Nephron progenitor cell (in vitro differentiated cells): ENCODE measurements at regions not wholly inside any gene's neighbourhood (a gene's known extent, or its start where the extent isn't known, plus 50 kb on each side); places are given as distances from the start of the nearest gene placed in this dataset.
"Not testable (repeated sequence)": the region's sequence is repeated elsewhere in the genome, so short reads cannot be mapped to it uniquely, and the experiment has no call there.

ENCODE experiments used
- DNase-seq: peaks from one replicate; pipeline ENCODE4 v3.0.0; 2021
- H3K27ac Mint-ChIP-seq: 2 replicates; pipeline ENCODE4 v1.8.0; 2021; ENCODE audit warnings: mild to moderate bottlenecking, moderate library complexity, mixed read lengths
- H3K27me3 Mint-ChIP-seq: 2 replicates; pipeline ENCODE4 v1.8.0; 2021; ENCODE audit warnings: mild to moderate bottlenecking, low read depth, mixed read lengths; ENCODE audit not compliant: poor library complexity
- H3K36me3 Mint-ChIP-seq: 2 replicates; pipeline ENCODE4 v1.8.0; 2021; ENCODE audit warnings: low read depth, mixed read lengths
- H3K4me1 Mint-ChIP-seq: 2 replicates; pipeline ENCODE4 v1.8.0; 2021; ENCODE audit warnings: mixed read lengths
- H3K4me3 Mint-ChIP-seq: 2 replicates; pipeline ENCODE4 v1.8.0; 2021; ENCODE audit warnings: mild to moderate bottlenecking, moderate library complexity, mixed read lengths
- H3K9me3 Mint-ChIP-seq: 2 replicates; pipeline ENCODE4 v1.8.0; 2021; ENCODE audit warnings: mild to moderate bottlenecking, moderate library complexity, mixed read lengths
- TF ChIP-seq, protein P1 (sequence below): fragments of 200-600 bp; sonication (generic); IDR thresholded peaks from 2 replicates; pipeline ENCODE4 v1.5.0; 2021; ENCODE audit warnings: antibody characterized with exemption

DNA sequence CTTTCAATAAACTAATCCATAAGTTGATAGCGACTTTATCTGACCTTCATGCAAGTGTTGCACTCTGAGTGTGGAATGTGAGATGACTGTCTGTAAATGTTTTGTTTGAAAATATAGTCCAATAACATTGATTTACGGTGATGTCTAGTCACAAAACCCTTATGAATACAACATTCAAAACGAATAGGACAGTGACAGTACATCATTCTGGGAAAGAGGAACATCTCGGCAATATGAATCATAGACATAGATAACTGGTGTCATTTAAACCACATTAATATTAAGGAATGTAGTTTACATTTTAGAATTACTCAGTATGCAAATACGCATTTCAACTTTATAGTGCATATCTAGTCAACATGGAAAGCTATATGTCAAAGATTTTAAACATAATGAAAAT is 1311.6 kb upstream of the ADGRL4 start:
- H3K27me3 Mint-ChIP-seq: no peaks in the 10 kb centered on the region
- H3K36me3 Mint-ChIP-seq: no peaks in the 10 kb centered on the region
- TF ChIP-seq, protein P1, sequence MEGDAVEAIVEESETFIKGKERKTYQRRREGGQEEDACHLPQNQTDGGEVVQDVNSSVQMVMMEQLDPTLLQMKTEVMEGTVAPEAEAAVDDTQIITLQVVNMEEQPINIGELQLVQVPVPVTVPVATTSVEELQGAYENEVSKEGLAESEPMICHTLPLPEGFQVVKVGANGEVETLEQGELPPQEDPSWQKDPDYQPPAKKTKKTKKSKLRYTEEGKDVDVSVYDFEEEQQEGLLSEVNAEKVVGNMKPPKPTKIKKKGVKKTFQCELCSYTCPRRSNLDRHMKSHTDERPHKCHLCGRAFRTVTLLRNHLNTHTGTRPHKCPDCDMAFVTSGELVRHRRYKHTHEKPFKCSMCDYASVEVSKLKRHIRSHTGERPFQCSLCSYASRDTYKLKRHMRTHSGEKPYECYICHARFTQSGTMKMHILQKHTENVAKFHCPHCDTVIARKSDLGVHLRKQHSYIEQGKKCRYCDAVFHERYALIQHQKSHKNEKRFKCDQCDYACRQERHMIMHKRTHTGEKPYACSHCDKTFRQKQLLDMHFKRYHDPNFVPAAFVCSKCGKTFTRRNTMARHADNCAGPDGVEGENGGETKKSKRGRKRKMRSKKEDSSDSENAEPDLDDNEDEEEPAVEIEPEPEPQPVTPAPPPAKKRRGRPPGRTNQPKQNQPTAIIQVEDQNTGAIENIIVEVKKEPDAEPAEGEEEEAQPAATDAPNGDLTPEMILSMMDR: no peak
- no peak overlapping the region for H3K4me3 Mint-ChIP-seq
- H3K27ac Mint-ChIP-seq: no peak overlapping the region
- no peaks in the 10 kb centered on the region for H3K4me1 Mint-ChIP-seq
- no peak for DNase-seq
- H3K9me3 Mint-ChIP-seq: no peaks in the 10 kb centered on the region

DNA sequence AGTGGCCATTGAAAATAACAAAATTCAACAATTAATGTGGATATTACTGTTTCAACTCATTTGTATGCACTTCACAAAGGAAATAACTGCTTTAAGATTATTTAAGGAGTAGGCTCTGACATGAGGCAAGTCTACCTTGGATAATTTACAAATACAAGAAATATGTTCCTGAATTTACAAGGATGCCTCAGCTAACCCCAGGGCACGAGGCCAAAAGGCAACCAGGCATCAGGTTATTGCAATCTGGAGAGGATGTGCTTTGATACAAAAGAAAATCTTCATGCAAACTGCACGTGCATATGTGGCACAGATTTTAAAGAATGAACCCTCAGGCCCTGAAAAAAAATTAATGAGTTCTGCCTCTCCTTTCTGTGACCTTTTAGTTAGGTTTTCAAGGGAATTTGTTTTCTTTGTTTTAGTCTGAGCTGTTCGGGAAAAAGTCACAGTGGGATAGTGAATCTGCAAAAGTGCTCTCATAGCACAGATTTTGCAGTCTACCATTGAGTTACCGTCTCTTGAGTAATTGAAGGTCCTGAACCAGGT is 1304.2 kb upstream of the ADGRL4 start:
- Mint-ChIP-seq H3K4me1 (no peaks in the 10 kb centered on the region), H3K36me3 (no peaks in the 10 kb centered on the region), H3K27ac (no peak overlapping the region), H3K9me3 (no peaks in the 10 kb centered on the region), H3K27me3 (no peaks in the 10 kb centered on the region), H3K4me3 (no peak overlapping the region)
- DNase-seq: no peak
- TF ChIP-seq, protein P1: no peak

DNA sequence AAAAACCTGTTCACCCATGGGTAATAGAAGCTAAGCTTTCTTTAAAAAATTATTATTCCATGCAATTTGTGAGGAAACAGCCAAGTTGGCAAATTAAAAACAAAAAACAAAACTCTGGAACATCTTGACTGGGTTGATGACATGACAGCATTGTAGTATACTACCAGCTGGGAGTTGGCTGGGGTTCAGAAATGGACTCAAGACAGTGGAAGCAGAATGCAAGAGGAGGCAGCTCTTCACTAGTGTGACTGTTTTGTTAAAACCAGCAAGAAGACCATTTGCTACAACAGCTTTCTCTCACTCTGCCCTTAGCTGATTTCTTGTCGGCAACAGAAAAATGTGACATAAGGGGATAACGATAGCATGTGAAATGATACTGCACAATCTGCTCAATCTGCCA is 1298.9 kb upstream of the ADGRL4 start:
- no peak for DNase-seq
- no peaks in the 10 kb centered on the region for H3K4me1 Mint-ChIP-seq
- no peaks in the 10 kb centered on the region for H3K9me3 Mint-ChIP-seq
- TF ChIP-seq, protein P1: no peak
- H3K27ac Mint-ChIP-seq: no peak overlapping the region
- no peak overlapping the region for H3K4me3 Mint-ChIP-seq
- H3K27me3 Mint-ChIP-seq: no peaks in the 10 kb centered on the region
- H3K36me3 Mint-ChIP-seq: no peaks in the 10 kb centered on the region

DNA sequence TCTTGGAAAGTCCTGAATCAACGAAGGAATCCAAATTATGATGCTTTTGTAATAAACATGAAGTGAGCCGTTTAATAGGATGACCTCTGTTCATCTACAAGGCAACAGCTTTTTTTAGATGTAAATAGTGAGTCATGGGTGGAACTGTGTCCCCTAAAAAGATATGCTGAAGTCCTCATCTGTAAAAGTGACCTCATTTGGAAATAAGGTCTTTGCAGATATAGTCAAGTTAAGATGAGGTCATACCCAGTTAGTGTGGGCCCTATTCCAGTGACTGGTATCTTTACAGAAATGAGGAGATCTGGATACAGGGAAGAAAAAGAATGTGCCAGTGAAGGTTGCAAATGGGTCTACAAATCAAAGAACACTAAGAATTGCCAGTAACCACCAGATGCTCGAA is 1287.3 kb upstream of the ADGRL4 start:
- Mint-ChIP-seq H3K9me3 (peaks cover under 1% of the 10 kb centered on the region), H3K4me3 (no peak overlapping the region), H3K4me1 (no peaks in the 10 kb centered on the region), H3K36me3 (no peaks in the 10 kb centered on the region), H3K27ac (no peak overlapping the region), H3K27me3 (no peaks in the 10 kb centered on the region)
- DNase-seq: no peak
- TF ChIP-seq, protein P1: no peak

DNA sequence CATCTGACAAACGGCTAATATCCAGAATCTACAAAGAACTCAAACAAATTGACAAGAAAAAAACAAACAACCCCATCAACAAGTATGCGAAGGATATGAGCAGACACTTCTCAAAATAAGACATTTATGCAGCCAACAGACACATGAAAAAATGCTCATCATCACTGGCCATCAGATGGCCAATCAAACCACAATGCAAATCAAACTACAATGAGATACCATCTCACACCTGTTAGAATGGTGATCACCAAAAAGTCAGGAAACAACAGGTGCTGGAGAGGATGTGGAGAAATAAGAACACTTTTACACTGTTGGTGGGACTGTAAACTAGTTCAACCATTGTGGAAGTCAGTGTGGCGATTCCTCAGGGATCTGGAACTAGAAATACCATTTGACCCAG is 1282.2 kb upstream of the ADGRL4 start:
- not testable (repeated sequence) for H3K27ac Mint-ChIP-seq, H3K4me1 Mint-ChIP-seq, H3K4me3 Mint-ChIP-seq, H3K27me3 Mint-ChIP-seq, H3K9me3 Mint-ChIP-seq, DNase-seq, H3K36me3 Mint-ChIP-seq

DNA sequence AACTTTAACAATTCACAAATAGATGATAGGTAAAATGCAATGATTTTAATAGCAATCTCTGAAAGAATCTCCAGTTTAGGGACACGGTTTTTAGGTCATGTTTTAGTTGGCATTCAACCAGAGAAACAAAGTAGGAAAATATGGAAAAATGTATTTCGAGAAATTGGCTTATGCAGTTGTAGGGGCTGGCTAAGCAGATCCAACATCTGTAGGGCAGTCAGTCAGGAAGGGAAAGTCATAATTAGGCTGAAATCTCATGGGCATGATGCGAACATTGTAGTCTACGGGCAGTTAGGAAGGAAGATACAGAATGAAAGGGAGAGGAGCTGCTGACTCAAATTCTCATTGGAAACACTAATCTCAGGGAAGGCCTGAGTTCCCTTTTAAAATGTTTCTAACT is 1276.0 kb upstream of the ADGRL4 start:
- Mint-ChIP-seq H3K27me3 (no peaks in the 10 kb centered on the region), H3K4me3 (no peak overlapping the region), H3K9me3 (no peaks in the 10 kb centered on the region), H3K4me1 (no peaks in the 10 kb centered on the region), H3K27ac (no peak overlapping the region), H3K36me3 (no peaks in the 10 kb centered on the region)
- TF ChIP-seq, protein P1: no peak
- DNase-seq: no peak
